ENCODE measurements at regions not wholly inside any gene's neighbourhood (a gene's known extent, or its start where the extent isn't known, plus 50 kb on each side); places are given as distances from the start of the nearest gene placed in this dataset.
A peak's percentile ranks its signal among the peaks of the same experiment; 100 is the strongest.
"Not testable (repeated sequence)": the region's sequence is repeated elsewhere in the genome, so short reads cannot be mapped to it uniquely, and the experiment has no call there.

- intact Hi-C loops (cut with DNase I, micrococcal nuclease); H3K4me3 ChIP-seq; DNase-seq; H3K36me3 ChIP-seq (ENCODE audit: low read depth); H3K9me3 ChIP-seq; ATAC-seq; H3K4me1 ChIP-seq (ENCODE audit: low read depth): not testable (repeated sequence)
These were observed 132.7 kb upstream of the GRK3 start for GRCh38 chr22:25431637-25432342.

- H3K4me3 ChIP-seq; H3K4me1 ChIP-seq (ENCODE audit: low read depth); ATAC-seq; DNase-seq; H3K36me3 ChIP-seq (ENCODE audit: low read depth); intact Hi-C loops (cut with DNase I, micrococcal nuclease); H3K9me3 ChIP-seq: not testable (repeated sequence)
These were observed 131.0 kb upstream of the GRK3 start for GRCh38 chr22:25433381-25433970.

- no peaks in the 10 kb centered on the region for H3K4me1 ChIP-seq (ENCODE audit: low read depth)
- no peak for DNase-seq
- no peak for ATAC-seq
- H3K9me3 ChIP-seq, result no peaks in the 10 kb centered on the region
- TF ChIP-seq CTCF (IDR thresholded peaks at IDR 0.05), result no peak
- H3K36me3 ChIP-seq (ENCODE audit: low read depth), result no peaks in the 10 kb centered on the region
- intact Hi-C loops (cut with DNase I, micrococcal nuclease), result no loop called here
- no peak overlapping the region for H3K4me3 ChIP-seq
These were observed 126.9 kb upstream of the GRK3 start for GRCh38 chr22:25437414-25438160.

GRCh38 chr22:25447067-25447685 is 117.3 kb upstream of the GRK3 start:
- H3K4me3 ChIP-seq, result no peak overlapping the region
- peak; percentile 37 for ATAC-seq

GRCh38 chr22:25447686-25448434 is 116.6 kb upstream of the GRK3 start:
- intact Hi-C loops (cut with DNase I, micrococcal nuclease), result no loop called here

More at GRCh38 chr22:25447067-25447685, 117.3 kb upstream of the GRK3 start:
- Histone ChIP-seq H3K4me1 (ENCODE audit: low read depth) (peaks cover 20% of the 10 kb centered on the region), H3K36me3 (ENCODE audit: low read depth) (no peaks in the 10 kb centered on the region), H3K9me3 (no peaks in the 10 kb centered on the region)
- peak in 1 of 3 donors; percentile 16 for DNase-seq
- intact Hi-C loops (cut with DNase I, micrococcal nuclease), result no loop called here
- no peak for TF ChIP-seq CTCF (IDR thresholded peaks at IDR 0.05)

More at GRCh38 chr22:25447686-25448434, 116.6 kb upstream of the GRK3 start:
- Histone ChIP-seq H3K9me3 (no peaks in the 10 kb centered on the region), H3K4me1 (ENCODE audit: low read depth) (peaks cover 20% of the 10 kb centered on the region), H3K4me3 (peak overlapping the region; percentile 47), H3K36me3 (ENCODE audit: low read depth) (no peaks in the 10 kb centered on the region)
- peak; percentile 98 for TF ChIP-seq CTCF (IDR thresholded peaks at IDR 0.05)
- DNase-seq (peak; percentile 92 to 97 (median 96)), ATAC-seq (peak; percentile 100)

Data from mucosa of descending colon (tissue), 3 donors.